IgD-negative memory B cell (primary cell): ENCODE measurements at regions not wholly inside any gene's neighbourhood (a gene's known extent, or its start where the extent isn't known, plus 50 kb on each side); places are given as distances from the start of the nearest gene placed in this dataset.
A peak's percentile ranks its signal among the peaks of the same experiment; 100 is the strongest.
"Not testable (repeated sequence)": the region's sequence is repeated elsewhere in the genome, so short reads cannot be mapped to it uniquely, and the experiment has no call there.

ENCODE experiments used
- H3K27ac Mint-ChIP-seq, 3 donors: one replicate each; pipeline ENCODE4 v1.8.0; 2020 to 2022; ENCODE audit warnings: mild to moderate bottlenecking in 3 of 3, mixed read lengths in 3 of 3, moderate library complexity in 1 of 3
- H3K27me3 Mint-ChIP-seq: one replicate; pipeline ENCODE4 v1.8.0; 2021; ENCODE audit warnings: mixed read lengths
- H3K36me3 Mint-ChIP-seq: one replicate; pipeline ENCODE4 v1.8.0; 2020; ENCODE audit warnings: mild to moderate bottlenecking, mixed read lengths
- H3K4me1 Mint-ChIP-seq, 3 donors: one replicate each; pipeline ENCODE4 v1.8.0; 2020 to 2022; ENCODE audit warnings: mixed read lengths in 3 of 3, mild to moderate bottlenecking in 1 of 3
- H3K4me3 Mint-ChIP-seq, 4 donors: one replicate each; pipeline ENCODE4 v1.8.0; 2020 to 2022; ENCODE audit warnings: mild to moderate bottlenecking in 4 of 4, mixed read lengths in 4 of 4, moderate library complexity in 3 of 4
- H3K9me3 Mint-ChIP-seq, 3 donors: one replicate each; pipeline ENCODE4 v1.8.0; 2020 to 2021; ENCODE audit warnings: mixed read lengths in 3 of 3, mild to moderate bottlenecking in 1 of 3

DNA sequence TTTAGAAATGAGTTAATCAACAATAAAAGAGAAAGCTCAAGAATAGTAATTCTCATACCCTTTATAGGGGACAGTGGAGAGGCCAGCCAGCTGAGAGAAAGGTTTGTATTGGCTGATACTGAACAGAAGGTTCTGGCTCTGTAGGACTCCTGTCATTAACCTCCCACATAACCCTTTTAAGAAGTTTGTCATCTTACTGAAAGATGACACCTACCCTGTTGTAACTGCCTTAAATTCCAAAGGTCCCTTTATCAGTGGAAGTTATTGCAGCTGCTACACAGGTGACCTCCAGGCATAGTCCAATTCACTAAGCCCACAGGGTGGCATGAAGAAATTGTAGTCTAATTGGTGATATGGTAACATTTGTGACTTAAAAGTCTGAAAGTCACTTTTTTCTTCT, 790.1 kb downstream of the TENT5A start:
- H3K36me3 Mint-ChIP-seq, result no peaks in the 10 kb centered on the region
- H3K9me3 Mint-ChIP-seq, result peaks cover 0 to 10% (median 2%) of the 10 kb centered on the region in 3 donors
- H3K4me3 Mint-ChIP-seq, result no peak overlapping the region
- H3K27ac Mint-ChIP-seq, result no peak overlapping the region
- no peaks in the 10 kb centered on the region for H3K4me1 Mint-ChIP-seq
- no peaks in the 10 kb centered on the region for H3K27me3 Mint-ChIP-seq

DNA sequence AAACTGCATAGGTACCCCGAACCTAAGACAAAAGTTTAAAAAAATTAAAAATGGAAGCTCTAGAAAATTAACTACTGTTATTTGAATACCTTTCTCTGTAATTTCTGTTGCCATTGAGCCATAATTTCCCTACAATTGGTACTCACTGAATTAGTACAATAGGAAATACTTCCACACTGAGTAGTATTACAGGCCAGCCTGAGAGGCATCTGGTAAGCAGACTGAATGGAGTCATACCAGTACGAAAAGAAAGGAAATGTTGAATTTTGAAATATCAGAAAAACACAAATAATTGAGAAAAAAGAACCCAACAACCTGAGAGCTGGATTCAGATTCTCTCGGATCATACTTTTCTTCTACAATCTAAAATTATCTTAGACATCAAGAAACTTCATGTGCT, 791.3 kb downstream of the TENT5A start:
- Mint-ChIP-seq H3K36me3 (no peaks in the 10 kb centered on the region), H3K27ac (no peak overlapping the region), H3K27me3 (no peaks in the 10 kb centered on the region), H3K4me1 (no peaks in the 10 kb centered on the region), H3K9me3 (peaks cover 0 to 10% (median 2%) of the 10 kb centered on the region in 3 donors), H3K4me3 (no peak overlapping the region)

DNA sequence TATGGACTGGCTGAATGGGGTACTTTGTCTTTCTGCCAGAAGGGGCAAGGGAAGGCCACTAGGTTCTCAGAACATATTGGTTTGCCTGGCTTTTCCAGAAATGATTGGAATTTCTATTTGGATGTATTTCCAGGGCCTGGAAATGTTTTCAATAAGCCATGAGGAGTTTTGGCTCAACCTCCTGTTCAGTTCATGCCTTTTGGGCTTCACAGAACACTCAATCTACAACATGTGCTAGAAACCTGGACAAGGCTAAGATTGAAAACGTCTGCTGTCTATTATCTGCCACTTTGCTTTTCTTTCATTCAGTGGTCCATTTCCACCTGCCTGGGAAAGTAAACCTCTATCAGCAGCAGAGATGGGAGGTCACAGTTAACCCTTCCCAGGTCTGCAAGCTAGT, 793.4 kb downstream of the TENT5A start:
- H3K9me3 Mint-ChIP-seq, result peaks cover 0 to 14% (median 2%) of the 10 kb centered on the region in 3 donors
- no peak overlapping the region for H3K4me3 Mint-ChIP-seq
- no peaks in the 10 kb centered on the region for H3K36me3 Mint-ChIP-seq
- no peak overlapping the region for H3K27ac Mint-ChIP-seq
- H3K27me3 Mint-ChIP-seq, result no peaks in the 10 kb centered on the region
- H3K4me1 Mint-ChIP-seq, result no peaks in the 10 kb centered on the region

DNA sequence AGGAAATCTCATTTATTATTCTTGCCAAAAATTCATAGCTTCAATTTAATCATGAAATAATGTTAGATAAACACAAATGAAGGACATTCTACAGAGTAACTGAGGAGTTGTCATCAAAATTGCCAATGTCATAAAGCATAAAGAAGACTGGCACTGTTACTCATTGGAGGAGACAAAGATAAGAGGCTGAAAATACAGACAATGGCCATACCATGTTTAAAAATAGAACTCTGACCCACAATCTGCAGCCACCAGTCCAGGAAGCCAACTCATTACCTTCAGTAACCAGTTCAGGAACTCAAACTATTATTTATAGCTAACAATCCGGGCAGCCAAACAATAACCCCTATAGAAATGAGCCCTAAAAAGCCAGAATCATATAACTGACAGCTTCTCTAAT, 795.6 kb downstream of the TENT5A start:
- no peaks in the 10 kb centered on the region for H3K36me3 Mint-ChIP-seq
- H3K27ac Mint-ChIP-seq, result no peak overlapping the region
- H3K27me3 Mint-ChIP-seq, result no peaks in the 10 kb centered on the region
- H3K4me1 Mint-ChIP-seq, result no peaks in the 10 kb centered on the region
- H3K4me3 Mint-ChIP-seq, result no peak overlapping the region
- H3K9me3 Mint-ChIP-seq, result peaks cover 2 to 14% (median 3%) of the 10 kb centered on the region in 3 donors

DNA sequence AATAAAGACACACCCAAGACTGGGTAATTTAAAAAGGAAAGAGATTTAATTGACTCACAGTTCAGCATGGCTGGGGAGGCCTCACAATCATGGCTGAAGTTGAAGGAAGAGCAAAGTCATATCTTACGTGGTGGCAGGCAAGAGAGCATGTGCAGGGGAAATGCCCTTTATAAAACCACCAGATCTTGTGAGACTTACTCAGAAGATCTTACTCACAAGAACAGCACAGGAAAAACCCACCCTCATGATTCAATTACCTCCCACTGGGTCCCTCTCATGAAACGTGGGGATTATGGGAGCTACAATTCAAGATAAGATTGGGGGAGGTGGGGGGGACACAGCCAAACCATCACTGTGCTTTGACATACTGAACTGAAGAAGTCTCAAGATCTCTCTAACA, 800.0 kb downstream of the TENT5A start:
- H3K9me3 Mint-ChIP-seq, H3K27me3 Mint-ChIP-seq, H3K4me3 Mint-ChIP-seq, H3K36me3 Mint-ChIP-seq, H3K4me1 Mint-ChIP-seq: not testable (repeated sequence)
- H3K27ac Mint-ChIP-seq, result peak overlapping the region in 1 of 3 donors; percentile 34

DNA sequence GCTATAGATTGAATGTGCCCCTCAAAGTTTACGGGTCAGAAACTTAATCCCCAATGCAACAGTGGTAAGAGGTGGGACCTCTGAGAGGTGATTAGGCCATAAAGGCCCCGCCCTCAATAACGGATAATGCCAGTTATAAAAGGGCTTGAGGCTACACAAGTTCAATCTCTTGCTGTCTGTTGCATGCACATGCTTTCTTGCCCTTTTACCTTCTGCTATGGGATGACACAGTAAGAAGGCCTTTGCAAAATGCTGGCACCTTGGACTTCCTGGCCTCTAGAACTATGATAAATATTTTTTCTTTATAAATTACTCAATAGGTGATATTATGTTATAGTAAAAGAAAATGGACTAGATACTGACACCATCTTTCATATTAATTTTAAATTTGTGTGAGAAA, 806.1 kb downstream of the TENT5A start:
- no peaks in the 10 kb centered on the region for H3K27me3 Mint-ChIP-seq
- peaks cover 2% of the 10 kb centered on the region for H3K36me3 Mint-ChIP-seq
- no peak overlapping the region for H3K27ac Mint-ChIP-seq
- H3K4me1 Mint-ChIP-seq, result no peaks in the 10 kb centered on the region
- H3K4me3 Mint-ChIP-seq, result no peak overlapping the region
- H3K9me3 Mint-ChIP-seq, result peaks cover 0 to 10% (median 4%) of the 10 kb centered on the region in 3 donors

DNA sequence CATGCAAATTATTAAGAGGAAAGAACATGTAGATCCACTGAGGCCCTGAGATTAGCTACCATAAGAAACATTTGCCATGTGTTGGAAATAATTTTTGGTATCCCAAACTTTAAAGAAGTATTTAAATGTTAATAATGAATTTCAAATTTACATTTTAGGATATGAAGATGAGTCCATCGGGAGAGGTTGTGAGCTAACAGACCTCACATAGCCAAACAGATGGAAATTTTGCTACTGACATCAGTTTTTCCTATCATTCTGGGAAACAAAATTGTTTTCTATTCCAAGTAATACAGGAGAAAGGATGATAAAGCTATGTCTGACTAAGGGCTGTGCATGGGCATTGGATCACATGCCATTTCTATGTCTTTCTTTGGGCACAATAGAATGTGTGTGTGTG, 809.6 kb downstream of the TENT5A start:
- Mint-ChIP-seq H3K4me3 (no peak overlapping the region), H3K36me3 (peaks cover 2% of the 10 kb centered on the region), H3K27me3 (no peaks in the 10 kb centered on the region), H3K4me1 (no peaks in the 10 kb centered on the region), H3K27ac (no peak overlapping the region), H3K9me3 (peaks cover 0 to 10% (median under 1%) of the 10 kb centered on the region in 3 donors)

DNA sequence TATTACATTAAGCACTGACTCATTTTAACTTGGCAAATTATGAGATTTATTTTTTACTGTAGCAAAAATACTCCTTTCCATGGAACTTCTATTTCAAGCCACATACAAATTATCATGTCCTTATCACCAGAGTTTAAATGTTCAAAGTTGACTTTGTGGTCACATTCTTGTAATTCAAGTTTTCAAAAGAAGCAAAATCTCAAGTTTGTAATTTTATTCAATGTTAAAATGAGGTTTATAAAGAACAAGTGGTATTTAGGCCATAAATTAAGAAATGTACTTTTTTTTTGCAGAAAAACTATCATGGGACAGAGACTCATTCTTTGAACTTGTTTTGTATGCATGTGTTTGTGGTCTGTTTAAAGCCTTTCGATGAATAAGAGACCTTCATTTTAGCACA, 811.5 kb downstream of the TENT5A start:
- Mint-ChIP-seq H3K4me3 (no peak overlapping the region), H3K27me3 (no peaks in the 10 kb centered on the region), H3K9me3 (peaks cover 0 to 10% (median 3%) of the 10 kb centered on the region in 3 donors), H3K27ac (no peak overlapping the region), H3K4me1 (no peaks in the 10 kb centered on the region), H3K36me3 (peaks cover 2% of the 10 kb centered on the region)

DNA sequence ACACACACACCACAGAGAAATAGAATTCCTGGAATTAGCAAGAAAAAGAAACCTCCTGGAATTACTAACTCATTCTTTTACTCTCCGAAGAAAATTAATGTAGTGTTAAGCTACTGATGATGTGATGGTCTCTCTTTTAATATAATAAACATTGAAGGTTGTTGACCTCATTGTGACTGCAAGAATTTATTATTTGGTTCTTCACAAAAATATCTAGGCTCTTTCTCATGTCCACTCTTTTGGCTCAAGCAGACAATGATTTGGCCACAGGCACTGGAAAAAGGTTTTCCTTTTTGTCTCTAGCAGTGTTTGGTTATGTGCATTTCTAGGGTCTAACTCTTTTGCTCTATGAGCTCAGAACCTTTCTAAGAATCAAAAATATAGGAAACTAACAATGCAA, 811.9 kb downstream of the TENT5A start:
- Mint-ChIP-seq H3K4me1 (no peaks in the 10 kb centered on the region), H3K27ac (no peak overlapping the region)

DNA sequence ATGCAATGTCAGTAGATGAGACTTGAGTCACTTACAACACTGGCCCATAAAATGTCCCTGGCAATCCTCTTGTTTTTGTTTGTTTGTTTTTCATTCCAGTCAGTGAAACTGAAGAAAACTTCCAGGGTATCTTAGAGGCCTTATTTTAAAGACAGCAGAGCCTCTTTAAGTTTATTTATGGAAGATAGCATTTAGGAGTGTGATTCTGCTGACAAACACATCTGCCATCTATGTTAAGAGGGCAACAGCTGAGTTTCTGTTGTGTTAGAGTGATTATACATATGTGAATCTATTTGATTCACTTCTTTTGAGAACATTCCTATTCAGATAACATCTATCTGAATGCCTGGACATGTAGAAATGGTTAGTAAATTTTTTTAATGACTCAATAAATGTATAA, 812.6 kb downstream of the TENT5A start:
- Mint-ChIP-seq H3K4me1 (no peaks in the 10 kb centered on the region), H3K27ac (no peak overlapping the region)

More for the DNA sequence above, 811.9 kb downstream of the TENT5A start:
- Mint-ChIP-seq H3K27me3 (no peaks in the 10 kb centered on the region), H3K9me3 (peaks cover 0 to 10% (median 3%) of the 10 kb centered on the region in 3 donors), H3K36me3 (peaks cover 2% of the 10 kb centered on the region), H3K4me3 (no peak overlapping the region)

DNA sequence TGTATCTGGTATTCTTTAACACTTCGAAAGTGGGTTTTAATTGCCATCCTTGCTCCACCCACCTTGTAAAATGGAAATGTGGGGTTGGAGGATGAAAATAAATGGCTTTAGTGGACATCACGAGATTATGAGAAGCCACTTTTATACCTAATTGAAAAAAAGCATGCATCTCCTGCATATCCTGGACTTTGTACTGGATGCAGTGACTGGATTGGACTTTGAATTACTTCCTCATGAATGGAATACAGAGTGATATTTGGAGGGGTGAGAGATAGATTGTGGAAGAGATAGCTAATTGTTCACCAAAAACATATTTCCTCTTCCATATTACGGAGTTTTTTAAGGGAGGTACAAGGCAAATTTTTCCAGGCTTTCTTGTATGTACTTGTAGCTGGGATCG, 813.0 kb downstream of the TENT5A start:
- Mint-ChIP-seq H3K27ac (no peak overlapping the region), H3K36me3 (peaks cover 2% of the 10 kb centered on the region), H3K27me3 (no peaks in the 10 kb centered on the region), H3K4me1 (no peaks in the 10 kb centered on the region), H3K4me3 (no peak overlapping the region), H3K9me3 (peaks cover 0 to 10% (median 9%) of the 10 kb centered on the region in 3 donors)

More for the DNA sequence above, 812.6 kb downstream of the TENT5A start:
- H3K36me3 Mint-ChIP-seq, result peaks cover 2% of the 10 kb centered on the region
- peaks cover 0 to 10% (median 7%) of the 10 kb centered on the region in 3 donors for H3K9me3 Mint-ChIP-seq
- H3K27me3 Mint-ChIP-seq, result no peaks in the 10 kb centered on the region
- no peak overlapping the region for H3K4me3 Mint-ChIP-seq

DNA sequence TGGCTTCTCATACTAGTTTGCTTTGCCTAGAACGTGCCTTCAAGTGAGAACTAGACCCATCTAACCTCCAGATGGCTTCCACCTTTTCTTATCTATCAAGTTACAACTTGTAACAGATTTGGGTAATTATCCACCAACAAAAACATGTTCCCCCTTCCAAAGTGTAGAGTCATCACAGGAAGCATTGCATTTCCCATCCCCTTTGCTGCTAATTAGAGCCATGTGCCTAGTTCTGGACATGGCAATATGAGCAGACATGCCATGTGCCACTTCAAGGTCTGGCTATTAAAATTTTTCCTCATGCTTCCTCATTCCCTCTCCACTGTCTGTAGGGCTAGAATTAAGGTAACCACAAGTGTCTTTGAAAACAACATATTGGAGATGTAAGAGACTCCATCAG, 814.4 kb downstream of the TENT5A start:
- Mint-ChIP-seq H3K36me3 (no peaks in the 10 kb centered on the region), H3K27ac (no peak overlapping the region), H3K4me3 (no peak overlapping the region)

DNA sequence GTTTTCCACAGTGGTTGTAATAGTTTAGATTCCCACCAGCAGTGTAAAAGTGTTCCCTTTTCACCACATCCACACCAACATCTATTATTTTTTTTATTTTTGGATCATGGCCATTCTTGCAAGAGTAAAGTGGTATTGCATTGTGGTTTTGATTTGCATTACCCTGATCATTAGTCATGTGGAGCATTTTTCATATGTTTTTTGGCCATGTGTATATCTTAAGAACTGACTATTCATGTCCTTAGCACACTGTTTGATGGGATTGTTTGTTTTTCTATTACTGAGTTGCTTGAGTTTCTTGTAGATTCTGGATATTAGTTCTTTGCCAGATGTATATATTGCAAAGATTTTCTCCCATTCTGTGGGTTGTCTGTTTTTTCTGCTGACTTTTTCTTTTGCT, 820.1 kb downstream of the TENT5A start:
- H3K27me3 Mint-ChIP-seq, result no peaks in the 10 kb centered on the region
- H3K9me3 Mint-ChIP-seq, result peaks cover 0 to 9% (median 8%) of the 10 kb centered on the region in 3 donors
- H3K36me3 Mint-ChIP-seq, result no peaks in the 10 kb centered on the region
- no peak overlapping the region for H3K27ac Mint-ChIP-seq
- no peaks in the 10 kb centered on the region for H3K4me1 Mint-ChIP-seq
- H3K4me3 Mint-ChIP-seq, result no peak overlapping the region

More for the DNA sequence above, 814.4 kb downstream of the TENT5A start:
- Mint-ChIP-seq H3K9me3 (peaks cover 6 to 11% (median 10%) of the 10 kb centered on the region in 3 donors), H3K27me3 (no peaks in the 10 kb centered on the region), H3K4me1 (no peaks in the 10 kb centered on the region)

DNA sequence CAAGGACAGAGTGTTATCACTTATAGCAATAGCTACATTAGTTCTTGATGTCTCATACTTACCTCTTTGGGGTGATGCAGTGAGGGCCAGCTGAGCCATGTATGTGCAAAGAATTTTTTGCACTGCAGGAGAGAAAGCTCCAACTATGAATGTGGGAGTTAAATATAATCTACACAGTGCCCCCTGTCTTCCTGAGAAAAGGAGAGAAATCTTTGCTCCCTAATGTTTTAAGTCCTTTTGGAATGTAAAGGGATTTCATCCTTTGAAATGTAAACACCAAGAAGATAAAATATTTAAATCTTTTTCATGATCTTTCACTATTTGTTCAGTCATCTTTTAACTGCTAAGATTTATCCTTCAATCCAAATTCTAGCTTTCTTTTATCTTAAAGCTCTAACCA, 822.1 kb downstream of the TENT5A start:
- Mint-ChIP-seq H3K9me3 (peaks cover 4 to 10% (median 8%) of the 10 kb centered on the region in 3 donors), H3K4me1 (no peaks in the 10 kb centered on the region), H3K36me3 (no peaks in the 10 kb centered on the region), H3K27me3 (no peaks in the 10 kb centered on the region), H3K27ac (no peak overlapping the region), H3K4me3 (no peak overlapping the region)

DNA sequence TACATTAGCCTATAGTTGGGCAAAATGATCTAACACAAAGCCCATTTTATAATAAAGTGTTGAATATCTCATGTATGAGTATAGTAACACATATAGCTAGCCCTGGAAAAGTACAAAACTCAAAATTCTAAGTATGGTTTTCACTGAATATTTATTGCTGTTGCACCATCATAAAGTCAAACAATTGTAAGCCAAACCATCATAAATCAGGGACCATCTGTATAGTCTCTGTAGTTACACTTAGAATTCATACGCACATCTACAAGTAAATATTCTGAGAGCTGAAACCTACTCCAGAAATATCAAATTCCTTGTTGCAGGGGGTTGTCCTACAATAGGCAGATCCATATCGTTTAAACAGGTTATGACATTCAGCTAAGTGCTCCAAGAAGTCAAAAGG, 817.3 kb downstream of the BCKDHB start:
- Mint-ChIP-seq H3K27ac (no peak overlapping the region), H3K27me3 (no peaks in the 10 kb centered on the region), H3K36me3 (no peaks in the 10 kb centered on the region), H3K4me1 (no peaks in the 10 kb centered on the region), H3K9me3 (peaks cover 3 to 14% (median 4%) of the 10 kb centered on the region in 3 donors), H3K4me3 (no peak overlapping the region)

DNA sequence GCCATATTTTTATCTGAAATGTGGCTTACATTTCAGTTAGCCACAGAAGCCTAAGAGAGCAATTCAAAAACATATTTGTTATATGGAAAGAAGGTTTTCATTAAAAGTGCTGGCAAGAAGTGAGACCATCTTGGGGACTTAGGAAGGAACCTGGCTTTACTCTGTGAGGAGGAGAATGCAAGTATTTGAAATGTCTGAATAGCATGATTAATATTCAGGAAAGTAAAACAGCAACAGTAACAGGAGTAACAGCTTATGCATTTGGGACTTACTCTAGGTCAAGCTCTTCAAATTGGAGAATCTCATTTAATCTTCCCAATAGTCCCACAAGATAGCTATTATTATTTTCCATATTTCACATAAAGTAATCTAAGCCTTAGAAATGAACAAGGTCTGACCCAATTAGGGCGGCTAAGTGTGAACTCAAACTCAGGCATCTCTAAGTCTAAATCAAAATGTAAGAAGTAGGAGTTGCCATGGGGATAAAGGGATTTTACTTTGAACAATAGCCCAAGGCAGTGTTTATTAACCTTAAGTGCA, 816.5 kb downstream of the BCKDHB start:
- H3K27me3 Mint-ChIP-seq, result no peaks in the 10 kb centered on the region
- H3K4me1 Mint-ChIP-seq, result no peaks in the 10 kb centered on the region
- no peaks in the 10 kb centered on the region for H3K36me3 Mint-ChIP-seq
- H3K27ac Mint-ChIP-seq, result no peak overlapping the region
- peaks cover 3 to 14% (median 4%) of the 10 kb centered on the region in 3 donors for H3K9me3 Mint-ChIP-seq
- H3K4me3 Mint-ChIP-seq, result no peak overlapping the region
